H1 (cell line): ENCODE measurements at regions not wholly inside any gene's neighbourhood (a gene's known extent, or its start where the extent isn't known, plus 50 kb on each side); places are given as distances from the start of the nearest gene placed in this dataset.

ENCODE experiments used
- CTCF ChIA-PET: fragments of 300-600 bp; sonication (Branson Sonifier 250); formaldehyde crosslinking; loops from one replicate; lab custom pipeline; 2021; ENCODE audit not compliant: partially characterized antibody; lab: Charles Lee
- POLR2A ChIA-PET: fragments of 300-600 bp; sonication (Branson Sonifier 250); formaldehyde crosslinking; loops from one replicate; lab custom pipeline; 2021; ENCODE audit warnings: inconsistent platforms; ENCODE audit not compliant: partially characterized antibody; lab: Charles Lee
- DNase-seq, 2 experiments: peaks; one replicate each; pipeline versions ENCODE4 v3.0.0 to v3.0.0-alpha.2; 2010 to 2022; ENCODE audit warnings: low spot score in 2 of 2, low read depth in 1 of 2, mixed read lengths in 1 of 2
- FAIRE-seq: peaks from 2 replicates; lab custom pipeline; 2011; peaks lifted over from hg19 to GRCh38; lab: Jason Lieb, UNC
- H2AFZ ChIP-seq: 2 replicates; pipeline ENCODE4 v1.8.1; 2012; ENCODE audit warnings: low read length, inconsistent platforms
- H2AK5ac ChIP-seq: 2 replicates; pipeline ENCODE4 v1.6.1; 2013; ENCODE audit warnings: low read depth, low read length
- H2BK120ac ChIP-seq: replicated peaks from 2 replicates; pipeline ENCODE3; 2013; ENCODE audit warnings: low read depth, low read length, inconsistent platforms
- H2BK12ac ChIP-seq: 2 replicates; pipeline ENCODE4 v1.6.1; 2013; ENCODE audit warnings: low read depth, low read length
- H2BK15ac ChIP-seq: 2 replicates; pipeline ENCODE4 v1.6.1; 2013; ENCODE audit warnings: low read length
- H2BK20ac ChIP-seq: 2 replicates; pipeline ENCODE4 v1.6.1; 2013; ENCODE audit warnings: low read length
- H2BK5ac ChIP-seq: 2 replicates; pipeline ENCODE4 v1.6.1; 2013; ENCODE audit warnings: low read depth, low read length
- H3K14ac ChIP-seq: 2 replicates; pipeline ENCODE4 v1.6.1; 2013; ENCODE audit warnings: inconsistent platforms; ENCODE audit not compliant: insufficient read length
- H3K18ac ChIP-seq: 2 replicates; pipeline ENCODE4 v1.6.1; 2013; ENCODE audit warnings: low read length; ENCODE audit errors: extremely low read depth
- H3K23ac ChIP-seq: 2 replicates; pipeline ENCODE4 v1.6.1; 2013; ENCODE audit warnings: inconsistent platforms; ENCODE audit not compliant: insufficient read length
- H3K23me2 ChIP-seq: 2 replicates; pipeline ENCODE4 v1.6.1; 2013; ENCODE audit warnings: low read depth, low read length
- H3K27ac ChIP-seq: 2 replicates; pipeline ENCODE4 v1.6.1; 2011; ENCODE audit warnings: low read depth, low read length, inconsistent platforms
- H3K27me3 ChIP-seq, 4 experiments: replicated peaks in 1 of 4; 1 replicate in 1 of 4; 2 replicates in 3 of 4; pipeline versions ENCODE4 v1.6.1 to v1.8.1; 2011 to 2013; ENCODE audit warnings: low read length in 3 of 4, mild to moderate bottlenecking in 3 of 4, inconsistent platforms in 2 of 4, mixed read lengths in 2 of 4, moderate library complexity in 1 of 4; ENCODE audit not compliant: control insufficient read depth in 3 of 4, insufficient read depth in 3 of 4; ENCODE audit errors: extremely low read depth in 1 of 4
- H3K36me3 ChIP-seq, 4 experiments: 2 replicates each; pipeline versions ENCODE4 v1.6.1 to v1.8.1; 2011 to 2013; ENCODE audit warnings: mild to moderate bottlenecking in 4 of 4, low read length in 3 of 4, moderate library complexity in 2 of 4, control low read depth in 1 of 4, inconsistent platforms in 1 of 4; ENCODE audit not compliant: insufficient read depth in 4 of 4, control insufficient read depth in 2 of 4
- H3K4ac ChIP-seq: replicated peaks from 2 replicates; pipeline ENCODE3; 2013; ENCODE audit warnings: low read length, low read depth, mixed read lengths, inconsistent platforms; ENCODE audit not compliant: insufficient read length
- H3K4me1 ChIP-seq, 4 experiments: replicated peaks in 1 of 4; 1 replicate in 1 of 4; 2 replicates in 3 of 4; pipeline versions ENCODE4 v1.6.1 to v1.8.1; 2011 to 2013; ENCODE audit warnings: low read length in 3 of 4, inconsistent platforms in 2 of 4, mixed read lengths in 1 of 4; ENCODE audit not compliant: insufficient read depth in 4 of 4, control insufficient read depth in 3 of 4
- H3K4me2 ChIP-seq, 2 experiments: 2 replicates each; pipeline versions ENCODE4 v1.6.1 to v1.8.1; 2011 to 2013; ENCODE audit warnings: low read depth in 2 of 2, low read length in 2 of 2, control low read depth in 1 of 2, inconsistent platforms in 1 of 2, mild to moderate bottlenecking in 1 of 2; ENCODE audit not compliant: insufficient read depth in 1 of 2
- H3K4me3 ChIP-seq, 4 experiments: fragments of 200-600, 300-600 bp in 1 of 4; sonication (generic), shearing (Covaris generic), sonication (Bioruptor Twin) in 1 of 4; 2 replicates each; pipeline versions ENCODE4 v1.5.1 to v1.8.1; 2011 to 2016; ENCODE audit warnings: low read length in 4 of 4, low read depth in 3 of 4, control low read depth in 2 of 4, inconsistent platforms in 2 of 4, mild to moderate bottlenecking in 2 of 4, mixed read lengths in 1 of 4, moderate library complexity in 1 of 4; ENCODE audit not compliant: insufficient read depth in 2 of 4; ENCODE audit errors: extremely low read depth in 1 of 4
- H3K56ac ChIP-seq: replicated peaks from 2 replicates; pipeline ENCODE3; 2013; ENCODE audit warnings: low read depth, mild to moderate bottlenecking, mixed read lengths, low read length, inconsistent platforms; ENCODE audit not compliant: insufficient read length
- H3K79me1 ChIP-seq: 2 replicates; pipeline ENCODE4 v1.6.1; 2013; ENCODE audit warnings: low read depth, low read length, control low read depth
- H3K79me2 ChIP-seq, 2 experiments: 2 replicates each; pipeline versions ENCODE4 v1.6.1 to v1.8.1; 2012 to 2013; ENCODE audit warnings: low read length in 2 of 2, mild to moderate bottlenecking in 2 of 2, inconsistent platforms in 1 of 2; ENCODE audit not compliant: insufficient read depth in 2 of 2, control insufficient read depth in 1 of 2
- H3K9ac ChIP-seq, 4 experiments: replicated peaks in 1 of 4; 1 replicate in 1 of 4; 2 replicates in 3 of 4; pipeline versions ENCODE4 v1.6.1 to v1.8.1; 2011 to 2013; ENCODE audit warnings: low read depth in 3 of 4, low read length in 3 of 4, control low read depth in 2 of 4, mild to moderate bottlenecking in 2 of 4, moderate library complexity in 2 of 4, inconsistent platforms in 1 of 4; ENCODE audit errors: extremely low read depth in 1 of 4
- H3K9me3 ChIP-seq, 2 experiments: 2 replicates each; pipeline versions ENCODE4 v1.6.1 to v1.8.1; 2012 to 2013; ENCODE audit warnings: mild to moderate bottlenecking in 2 of 2, moderate library complexity in 2 of 2, control low read depth in 1 of 2, inconsistent platforms in 1 of 2, low read depth in 1 of 2, low read length in 1 of 2, mixed read lengths in 1 of 2; ENCODE audit not compliant: insufficient read depth in 2 of 2
- H4K20me1 ChIP-seq, 2 experiments: replicated peaks in 1 of 2; 2 replicates each; pipeline versions ENCODE3 to v1.8.1; 2011 to 2013; ENCODE audit warnings: inconsistent platforms in 2 of 2, low read length in 2 of 2, mild to moderate bottlenecking in 1 of 2; ENCODE audit not compliant: insufficient read depth in 2 of 2, control insufficient read depth in 1 of 2
- H4K5ac ChIP-seq: 2 replicates; pipeline ENCODE4 v1.6.1; 2013; ENCODE audit warnings: low read length, low read depth, mixed read lengths, inconsistent platforms; ENCODE audit not compliant: insufficient read length
- H4K8ac ChIP-seq: 2 replicates; pipeline ENCODE4 v1.8.0; 2013; ENCODE audit warnings: mild to moderate bottlenecking, moderate library complexity, low read length, inconsistent platforms; ENCODE audit not compliant: insufficient read depth; ENCODE audit errors: extremely low read depth
- H4K91ac ChIP-seq: replicated peaks from 2 replicates; pipeline ENCODE3; 2013; ENCODE audit warnings: low read length, mixed read lengths, inconsistent platforms; ENCODE audit not compliant: insufficient read length
- CREB1 ChIP-seq: IDR thresholded peaks from 2 replicates; pipeline ENCODE4 v1.6.1; 2012; ENCODE audit warnings: inconsistent platforms
- POLR2A ChIP-seq, 2 experiments: IDR thresholded peaks; 1 replicate in 1 of 2; 2 replicates in 1 of 2; pipeline ENCODE4 v1.6.1; 2011; ENCODE audit warnings: low read depth in 2 of 2, low read length in 2 of 2, mild to moderate bottlenecking in 2 of 2; ENCODE audit errors: control extremely low read depth in 1 of 2
- RFX5 ChIP-seq: IDR thresholded peaks from 2 replicates; pipeline ENCODE4 v1.6.1; 2011; ENCODE audit warnings: low read depth, low read length, improper control_type of control experiment, borderline replicate concordance
- RNF2 ChIP-seq: fragments of 200-900, 300-1000 bp; sonication (generic); IDR thresholded peaks from 2 replicates; pipeline ENCODE4 v1.7.1; 2016; ENCODE audit warnings: borderline replicate concordance, low read depth, mild to moderate bottlenecking, antibody characterized with exemption, low read length; ENCODE audit not compliant: poor library complexity, severe bottlenecking; ENCODE audit errors: missing control alignments
- SIX5 ChIP-seq: IDR thresholded peaks from 2 replicates; pipeline ENCODE4 v1.6.1; 2011; ENCODE audit warnings: mild to moderate bottlenecking, low read depth, low read length
- SUZ12 ChIP-seq: fragments of 200-600 bp; sonication (generic); IDR thresholded peaks from 2 replicates; pipeline ENCODE4 v1.6.1; 2012; ENCODE audit warnings: mild to moderate bottlenecking, inconsistent platforms, low read length, moderate library complexity, mixed read lengths
- TAF7 ChIP-seq: optimal IDR thresholded peaks from 2 replicates; pipeline ENCODE3; 2011; ENCODE audit warnings: low read depth, mild to moderate bottlenecking, inconsistent platforms, low read length, moderate library complexity, borderline replicate concordance
- TEAD4 ChIP-seq: IDR thresholded peaks from 2 replicates; pipeline ENCODE4 v1.6.1; 2012; ENCODE audit warnings: low read depth, low read length, inconsistent platforms, mixed read lengths
- ZNF274 ChIP-seq: IDR thresholded peaks from 2 replicates; pipeline ENCODE4 v1.7.0; 2012; ENCODE audit warnings: low read length, borderline replicate concordance; ENCODE audit errors: extremely low read depth
- WGBS, 2 experiments: shearing (Covaris generic) in 1 of 2; methylation state at CpG; one replicate each; pipeline versions ENCODE4 v1.1.6 to v1.1.7; 2013 to 2015; ENCODE audit warnings: low lambda C conversion rate in 2 of 2, mixed read lengths in 2 of 2, inconsistent platforms in 1 of 2, low coverage in 1 of 2, missing lambda C conversion rate in 1 of 2; ENCODE audit not compliant: insufficient replicate concordance in 2 of 2, insufficient coverage in 1 of 2, insufficient read length in 1 of 2; ENCODE audit errors: extremely low coverage in 1 of 2, missing lambda C conversion rate in 1 of 2; 5-methylcytosine and 5-hydroxymethylcytosine counted together

- Histone ChIP-seq H3K27ac (no peak overlapping the region), H2AFZ (no peak overlapping the region), H3K56ac (no peak overlapping the region), H3K23ac (no peak overlapping the region), H3K4me1 (no peaks in the 10 kb centered on the region), H3K9ac (no peak overlapping the region), H4K5ac (no peak overlapping the region), H4K91ac (no peak overlapping the region), H3K79me2 (no peaks in the 10 kb centered on the region), H3K4me3 (no peak overlapping the region), H3K18ac (no peak overlapping the region), H2BK20ac (no peak overlapping the region), H4K8ac (no peak overlapping the region), H2BK12ac (no peak overlapping the region), H3K4ac (no peak overlapping the region), H2AK5ac (no peak overlapping the region), H3K27me3 (no peaks in the 10 kb centered on the region), H4K20me1 (no peaks in the 10 kb centered on the region), H3K23me2 (no peaks in the 10 kb centered on the region), H3K4me2 (no peak overlapping the region), H3K79me1 (no peaks in the 10 kb centered on the region), H3K9me3 (peaks cover 68 to 99% of the 10 kb centered on the region in 2 experiments), H3K14ac (no peak overlapping the region), H2BK5ac (no peak overlapping the region), H3K36me3 (peaks cover 0 to 7% (median 0%) of the 10 kb centered on the region in 4 experiments; a peak in 3 of 8 replicates), H2BK120ac (no peak overlapping the region), H2BK15ac (no peak overlapping the region)
- DNase-seq (no peak), FAIRE-seq (no peak)
- CTCF ChIA-PET: no interaction called here
- POLR2A ChIA-PET: no interaction called here
- WGBS, 2 experiments: 49% methylated on average over 2 of the region's 2 CpGs; no CpG with 5 or more reads in 1 of the 2 experiments
- no peak for TF ChIP-seq RFX5
- no peak for TF ChIP-seq ZNF274
- TF ChIP-seq TAF7: no peak
- TF ChIP-seq SIX5: no peak
- no peak for TF ChIP-seq TEAD4
- no peak for TF ChIP-seq RNF2
- no peak for TF ChIP-seq POLR2A (IDR thresholded peaks at IDR 0.05; ENCODE audit: control extremely low read depth in 1 of 2, low read depth in 2 of 2, low read length in 2 of 2)
- TF ChIP-seq CREB1: no peak
- TF ChIP-seq SUZ12: no peak
These were observed 2111.5 kb downstream of the TP53TG3F start for GRCh38 chr16:35570946-35571345.
